HFF-Myc (cell line): ENCODE measurements at regions not wholly inside any gene's neighbourhood (a gene's known extent, or its start where the extent isn't known, plus 50 kb on each side); places are given as distances from the start of the nearest gene placed in this dataset.

ENCODE experiments used
- DNase-seq: peaks from one replicate; pipeline ENCODE4 v3.0.0-alpha.2; 2011; ENCODE audit warnings: low read depth; ENCODE audit errors: extremely low read depth
- H3K4me3 ChIP-seq: replicated peaks from 2 replicates; pipeline ENCODE4 v1.5.1; 2011; ENCODE audit warnings: low read depth, mild to moderate bottlenecking, control low read depth, low read length
- TF ChIP-seq, protein P1 (sequence below): IDR thresholded peaks from 2 replicates; pipeline ENCODE4 v1.5.1; 2012; ENCODE audit warnings: mild to moderate bottlenecking, low read depth, low read length, control low read depth; ENCODE audit errors: missing control alignments

- TF ChIP-seq, protein P1, sequence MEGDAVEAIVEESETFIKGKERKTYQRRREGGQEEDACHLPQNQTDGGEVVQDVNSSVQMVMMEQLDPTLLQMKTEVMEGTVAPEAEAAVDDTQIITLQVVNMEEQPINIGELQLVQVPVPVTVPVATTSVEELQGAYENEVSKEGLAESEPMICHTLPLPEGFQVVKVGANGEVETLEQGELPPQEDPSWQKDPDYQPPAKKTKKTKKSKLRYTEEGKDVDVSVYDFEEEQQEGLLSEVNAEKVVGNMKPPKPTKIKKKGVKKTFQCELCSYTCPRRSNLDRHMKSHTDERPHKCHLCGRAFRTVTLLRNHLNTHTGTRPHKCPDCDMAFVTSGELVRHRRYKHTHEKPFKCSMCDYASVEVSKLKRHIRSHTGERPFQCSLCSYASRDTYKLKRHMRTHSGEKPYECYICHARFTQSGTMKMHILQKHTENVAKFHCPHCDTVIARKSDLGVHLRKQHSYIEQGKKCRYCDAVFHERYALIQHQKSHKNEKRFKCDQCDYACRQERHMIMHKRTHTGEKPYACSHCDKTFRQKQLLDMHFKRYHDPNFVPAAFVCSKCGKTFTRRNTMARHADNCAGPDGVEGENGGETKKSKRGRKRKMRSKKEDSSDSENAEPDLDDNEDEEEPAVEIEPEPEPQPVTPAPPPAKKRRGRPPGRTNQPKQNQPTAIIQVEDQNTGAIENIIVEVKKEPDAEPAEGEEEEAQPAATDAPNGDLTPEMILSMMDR: no peak
- DNase-seq: no peak
- H3K4me3 ChIP-seq: no peak overlapping the region
Measured at GRCh38 chr7:130899638-130900401, 165.8 kb upstream of the KLF14 start.

DNA sequence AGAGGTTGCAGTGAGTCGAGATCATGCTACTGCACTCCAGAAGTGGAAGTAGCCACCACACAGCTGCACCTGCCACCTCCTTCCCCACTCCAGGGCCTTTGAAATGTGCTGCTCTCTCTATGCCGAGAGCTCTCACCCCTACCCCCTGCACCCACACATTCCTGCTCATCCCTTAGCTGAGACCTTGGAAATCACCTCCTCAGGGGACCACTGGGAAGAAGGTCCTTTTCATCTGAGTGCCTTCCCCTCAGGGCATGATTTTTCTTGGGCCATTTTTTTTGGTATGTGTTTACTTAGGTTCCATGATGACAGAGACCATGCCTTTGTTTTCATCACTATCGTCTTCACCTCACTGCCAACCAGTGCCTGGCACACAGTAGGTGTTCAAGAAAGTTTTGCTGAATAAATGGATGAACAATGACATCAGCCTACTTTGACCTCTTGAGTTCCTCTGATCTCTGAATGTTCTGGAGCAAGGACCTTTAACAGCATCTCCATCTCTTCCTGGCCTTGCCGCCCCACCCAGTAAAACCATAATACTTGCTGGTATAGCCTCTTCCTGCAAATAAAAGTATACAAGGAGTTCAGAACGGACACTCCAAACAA, 166.6 kb upstream of the KLF14 start:
- no peak overlapping the region for H3K4me3 ChIP-seq
- TF ChIP-seq, protein P1: no peak
- no peak for DNase-seq

- peak; percentile 81 for DNase-seq
- TF ChIP-seq, protein P1: no peak
- H3K4me3 ChIP-seq: peak overlapping the region; percentile 21
Measured at GRCh38 chr7:130901209-130901783, 167.3 kb upstream of the KLF14 start.

GRCh38 chr7:130902755-130903357, 168.8 kb upstream of the KLF14 start:
- DNase-seq: no peak
- peak overlapping the region; percentile 21 for H3K4me3 ChIP-seq
- TF ChIP-seq, protein P1: no peak

GRCh38 chr7:130903358-130903974, 169.5 kb upstream of the KLF14 start:
- H3K4me3 ChIP-seq: peak overlapping the region; percentile 21
- TF ChIP-seq, protein P1: no peak
- DNase-seq: peak; percentile 92

- H3K4me3 ChIP-seq: peak overlapping the region; percentile 61
- peak; percentile 89 for DNase-seq
- TF ChIP-seq, protein P1: no peak
Measured at GRCh38 chr7:130904031-130904757, 170.2 kb upstream of the KLF14 start.
